CD8-positive, alpha-beta memory T cell (primary cell): ENCODE measurements at regions not wholly inside any gene's neighbourhood (a gene's known extent, or its start where the extent isn't known, plus 50 kb on each side); places are given as distances from the start of the nearest gene placed in this dataset.

ENCODE experiments used
- CTCF ChIA-PET: fragments of 350-600 bp; sonication (Branson Sonifier 250); formaldehyde crosslinking; loops from one replicate; lab custom pipeline; 2021; ENCODE audit warnings: antibody characterized with exemption; lab: Charles Lee
- POLR2A ChIA-PET: fragments of 350-600 bp; sonication (Branson Sonifier 250); formaldehyde crosslinking; loops from one replicate; lab custom pipeline; 2021; ENCODE audit warnings: antibody characterized with exemption; lab: Charles Lee
- DNase-seq, 5 donors: peaks; one replicate each; pipeline versions ENCODE4 v3.0.0 to v3.0.0-alpha.2; 2020 to 2022; ENCODE audit warnings: mixed read lengths in 1 of 5
- H3K27ac ChIP-seq: one replicate; pipeline ENCODE4 v1.7.0; 2013; ENCODE audit warnings: low read depth, mild to moderate bottlenecking, low read length, moderate library complexity
- H3K27me3 ChIP-seq: 2 replicates; pipeline ENCODE4 v1.7.0; 2013; ENCODE audit warnings: low read length, mild to moderate bottlenecking; ENCODE audit not compliant: insufficient read depth, poor library complexity, severe bottlenecking
- H3K36me3 ChIP-seq: 2 replicates; pipeline ENCODE4 v1.7.0; 2013; ENCODE audit warnings: mild to moderate bottlenecking, low read length, moderate library complexity; ENCODE audit not compliant: insufficient read depth
- H3K4me1 ChIP-seq: 2 replicates; pipeline ENCODE4 v1.7.0; 2013; ENCODE audit warnings: mild to moderate bottlenecking, low read length, moderate library complexity; ENCODE audit not compliant: insufficient read depth
- H3K4me3 ChIP-seq: 2 replicates; pipeline ENCODE4 v1.7.0; 2013; ENCODE audit warnings: mild to moderate bottlenecking, low read length
- H3K9me3 ChIP-seq: 2 replicates; pipeline ENCODE4 v1.7.0; 2013; ENCODE audit warnings: mild to moderate bottlenecking, low read length
- H3K27ac Mint-ChIP-seq, 8 donors: one replicate each; pipeline ENCODE4 v1.8.0; 2020 to 2021; ENCODE audit warnings: mixed read lengths in 8 of 8, mild to moderate bottlenecking in 6 of 8, inconsistent platforms in 3 of 8, moderate library complexity in 3 of 8
- H3K27me3 Mint-ChIP-seq, 2 donors: one replicate each; pipeline ENCODE4 v1.8.0; 2020 to 2021; ENCODE audit warnings: mixed read lengths in 2 of 2, mild to moderate bottlenecking in 1 of 2, moderate library complexity in 1 of 2
- H3K36me3 Mint-ChIP-seq, 3 donors: one replicate each; pipeline ENCODE4 v1.8.0; 2020 to 2021; ENCODE audit warnings: mixed read lengths in 3 of 3, inconsistent platforms in 1 of 3, mild to moderate bottlenecking in 1 of 3
- H3K4me1 Mint-ChIP-seq, 3 donors: one replicate each; pipeline ENCODE4 v1.8.0; 2020 to 2021; ENCODE audit warnings: mixed read lengths in 3 of 3, inconsistent platforms in 1 of 3, mild to moderate bottlenecking in 1 of 3
- H3K4me3 Mint-ChIP-seq, 7 donors: one replicate each; pipeline ENCODE4 v1.8.0; 2020 to 2021; ENCODE audit warnings: mixed read lengths in 7 of 7, mild to moderate bottlenecking in 6 of 7, moderate library complexity in 4 of 7, inconsistent platforms in 2 of 7
- H3K9me3 Mint-ChIP-seq, 5 donors: one replicate each; pipeline ENCODE4 v1.8.0; 2020 to 2022; ENCODE audit warnings: mixed read lengths in 5 of 5, mild to moderate bottlenecking in 3 of 5, moderate library complexity in 2 of 5, inconsistent platforms in 1 of 5

- no peaks in the 10 kb centered on the region for H3K9me3 ChIP-seq
- H3K36me3 Mint-ChIP-seq: peaks cover 2 to 32% (median 12%) of the 10 kb centered on the region in 3 donors
Measured at GRCh38 chr2:7724336-7724735, 807.1 kb downstream of the RNF144A start.

DNA sequence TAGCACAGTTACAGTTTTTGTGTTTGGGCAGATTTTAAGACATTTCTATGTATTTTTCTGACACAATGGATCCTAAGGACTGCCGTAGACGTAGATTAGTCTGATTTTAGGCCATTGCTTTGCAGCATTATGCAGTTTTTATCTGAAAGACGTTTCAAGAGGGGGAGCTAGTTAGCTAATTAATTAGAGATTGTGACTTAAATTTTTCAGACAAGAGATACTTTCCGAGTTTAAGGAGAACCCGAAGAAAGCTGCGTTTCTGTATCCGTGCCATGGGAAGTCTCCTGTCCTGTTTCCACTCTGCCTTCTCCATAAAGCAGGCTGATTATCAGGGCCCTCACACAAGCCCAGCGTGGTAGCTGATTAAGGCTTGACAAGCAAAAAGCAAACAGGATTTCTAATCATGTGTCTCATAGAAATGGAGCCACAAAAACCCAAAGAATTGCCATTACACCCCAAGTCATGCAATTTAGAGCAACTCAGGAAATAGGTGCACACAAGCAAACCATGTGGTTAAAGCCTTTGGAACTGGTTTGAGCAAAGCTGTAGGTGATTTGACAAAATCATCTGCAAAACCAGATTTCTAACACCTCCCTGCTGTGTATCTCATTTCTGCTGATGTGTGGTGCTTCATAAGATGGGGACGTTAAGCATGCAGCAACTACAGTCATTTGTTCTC lies 808.1 kb downstream of the RNF144A start:
- Mint-ChIP-seq H3K4me3 (peak overlapping the region; percentile 84 to 93 (median 89)), H3K36me3 (peaks cover 5 to 41% (median 19%) of the 10 kb centered on the region in 3 donors), H3K4me1 (peaks cover 69 to 88% (median 78%) of the 10 kb centered on the region in 3 donors), H3K9me3 (no peaks in the 10 kb centered on the region), H3K27ac (peak overlapping the region; percentile 90 to 99 (median 96)), H3K27me3 (no peaks in the 10 kb centered on the region)
- Histone ChIP-seq H3K4me3 (peak overlapping the region; percentile 65), H3K27ac (peak overlapping the region; percentile 47), H3K9me3 (no peaks in the 10 kb centered on the region), H3K27me3 (no peaks in the 10 kb centered on the region), H3K4me1 (peaks cover 35% of the 10 kb centered on the region), H3K36me3 (no peaks in the 10 kb centered on the region)
- peak; percentile 7 to 82 (median 37) for DNase-seq
- ChIA-PET POLR2A (interaction anchor here (0.6 to 6.6 kb wide), 9 partner anchors 15 to 959 kb away, joined by 3 to 83 read pairs (median 8); partner anchors contain the start of gene ID2), CTCF (interaction anchor here (0.7 to 3.4 kb wide), 21 partner anchors 10 to 959 kb away, joined by 3 to 21 read pairs (median 5); partner anchors contain the start of gene ID2)

More at GRCh38 chr2:7724336-7724735, 807.1 kb downstream of the RNF144A start:
- Mint-ChIP-seq H3K4me1 (peaks cover 67 to 89% (median 81%) of the 10 kb centered on the region in 3 donors), H3K27me3 (no peaks in the 10 kb centered on the region), H3K9me3 (no peaks in the 10 kb centered on the region), H3K4me3 (peak overlapping the region; percentile 13 to 93 (median 89)), H3K27ac (peak overlapping the region; percentile 90 to 99 (median 96))
- Histone ChIP-seq H3K36me3 (no peaks in the 10 kb centered on the region), H3K4me3 (no peak overlapping the region), H3K27me3 (no peaks in the 10 kb centered on the region), H3K4me1 (peaks cover 35% of the 10 kb centered on the region), H3K27ac (no peak overlapping the region)
- DNase-seq: no peak
- ChIA-PET POLR2A (interaction anchor here (1.2 to 6.6 kb wide), 3 partner anchors 53 to 957 kb away, joined by 5 to 83 read pairs (median 7); partner anchors contain the start of gene ID2), CTCF (interaction anchor here (1.1 to 3.4 kb wide), 14 partner anchors 12 to 960 kb away, joined by 3 to 21 read pairs (median 7); partner anchors contain the start of gene ID2)

DNA sequence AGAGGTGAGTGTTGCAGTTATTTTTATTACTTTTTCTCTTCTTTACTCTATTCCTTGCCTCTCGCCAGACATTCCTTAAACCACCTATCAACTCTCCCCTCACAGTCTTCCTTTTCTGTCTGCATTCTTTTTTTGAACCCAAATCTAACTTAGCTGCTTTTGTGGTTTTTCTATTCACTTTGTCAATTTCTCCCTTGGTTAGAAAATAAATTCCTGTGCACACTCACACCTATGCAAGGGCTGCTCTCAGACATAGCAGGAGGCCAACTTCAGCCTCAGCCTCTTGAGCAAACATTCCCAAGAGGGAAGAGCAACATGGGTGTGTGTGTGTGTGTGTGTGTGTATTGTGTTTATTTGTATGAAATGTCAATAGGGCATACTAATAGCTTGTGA lies 808.6 kb downstream of the RNF144A start:
- H3K27ac Mint-ChIP-seq: peak overlapping the region; percentile 90 to 99 (median 96)
- peak overlapping the region; percentile 47 for H3K27ac ChIP-seq
- no peak for DNase-seq
- POLR2A ChIA-PET: interaction anchor here (1.0 to 6.6 kb wide), 8 partner anchors 14 to 956 kb away, joined by 3 to 83 read pairs (median 8); partner anchors contain the start of gene ID2
- no peaks in the 10 kb centered on the region for H3K27me3 Mint-ChIP-seq
- H3K36me3 Mint-ChIP-seq: peaks cover 8 to 47% (median 22%) of the 10 kb centered on the region in 3 donors
- peaks cover 37% of the 10 kb centered on the region for H3K4me1 ChIP-seq
- peak overlapping the region; percentile 84 to 93 (median 89) for H3K4me3 Mint-ChIP-seq
- H3K4me3 ChIP-seq: peak overlapping the region; percentile 65
- no peaks in the 10 kb centered on the region for H3K36me3 ChIP-seq
- no peaks in the 10 kb centered on the region for H3K9me3 ChIP-seq
- CTCF ChIA-PET: interaction anchor here (0.9 to 3.4 kb wide), 18 partner anchors 14 to 959 kb away, joined by 3 to 21 read pairs (median 5); partner anchors contain the start of gene ID2
- H3K9me3 Mint-ChIP-seq: no peaks in the 10 kb centered on the region
- peaks cover 73 to 91% (median 78%) of the 10 kb centered on the region in 3 donors for H3K4me1 Mint-ChIP-seq
- no peaks in the 10 kb centered on the region for H3K27me3 ChIP-seq

DNA sequence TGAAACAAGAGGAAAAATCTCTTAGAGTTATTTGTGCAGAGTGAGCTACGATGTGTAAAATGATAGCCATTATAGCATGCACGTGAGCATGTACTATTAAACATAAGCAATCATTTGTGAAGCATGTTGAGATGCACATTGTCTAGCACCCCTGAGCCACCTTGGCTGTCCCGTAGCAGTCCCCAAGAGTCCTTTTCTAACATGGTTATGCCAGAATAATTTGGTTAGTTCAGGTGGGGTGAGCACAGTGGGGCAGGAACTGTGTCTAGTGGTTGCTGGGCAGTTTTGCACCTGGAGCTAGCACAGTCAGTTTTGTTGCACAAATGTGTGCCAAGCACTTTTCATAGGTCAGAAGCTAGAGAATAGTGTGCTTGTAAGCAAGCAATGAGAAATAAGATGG lies 809.8 kb downstream of the RNF144A start:
- H3K27me3 ChIP-seq: no peaks in the 10 kb centered on the region
- peaks cover 40% of the 10 kb centered on the region for H3K4me1 ChIP-seq
- H3K27me3 Mint-ChIP-seq: no peaks in the 10 kb centered on the region
- peak overlapping the region; percentile 84 to 93 (median 89) for H3K4me3 Mint-ChIP-seq
- H3K36me3 Mint-ChIP-seq: peaks cover 11 to 57% (median 26%) of the 10 kb centered on the region in 3 donors
- no peaks in the 10 kb centered on the region for H3K36me3 ChIP-seq
- ChIA-PET POLR2A (interaction anchor here (0.7 to 6.6 kb wide), 10 partner anchors 11 to 958 kb away, joined by 3 to 83 read pairs (median 5); partner anchors contain the start of gene ID2), CTCF (interaction anchor here (1.0 to 3.4 kb wide), 6 partner anchors 17 to 817 kb away, joined by 3 to 20 read pairs (median 8); no protein-coding TSS in a partner anchor)
- peak overlapping the region; percentile 77 to 99 (median 98) for H3K27ac Mint-ChIP-seq
- no peaks in the 10 kb centered on the region for H3K9me3 Mint-ChIP-seq
- peak overlapping the region; percentile 47 for H3K27ac ChIP-seq
- H3K9me3 ChIP-seq: no peaks in the 10 kb centered on the region
- DNase-seq: no peak
- peak overlapping the region; percentile 65 for H3K4me3 ChIP-seq
- H3K4me1 Mint-ChIP-seq: peaks cover 75 to 91% (median 78%) of the 10 kb centered on the region in 3 donors

DNA sequence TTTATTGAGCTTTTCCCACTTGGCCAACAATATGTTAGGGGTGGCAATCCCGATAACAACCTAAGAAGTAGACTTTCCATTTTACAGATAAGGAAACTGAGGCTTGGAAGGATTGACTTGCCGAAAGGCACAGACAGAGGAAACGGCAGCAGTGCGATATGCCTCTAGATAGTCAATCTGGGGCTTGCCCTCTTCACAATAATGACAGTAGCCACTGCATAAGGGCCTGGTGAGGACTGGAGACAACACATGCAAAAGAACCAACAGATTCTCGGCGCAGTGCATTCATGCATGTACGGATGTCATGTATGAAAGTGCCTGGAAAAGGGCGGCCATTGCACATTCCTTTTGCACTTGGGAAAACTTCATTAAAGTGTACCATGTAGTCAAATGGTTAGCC lies 811.2 kb downstream of the RNF144A start:
- CTCF ChIA-PET: interaction anchor here (1.0 to 1.3 kb wide), 2 partner anchors 12 to 956 kb away, joined by 3 to 4 read pairs; no protein-coding TSS in a partner anchor
- H3K4me1 ChIP-seq: peaks cover 46% of the 10 kb centered on the region
- peak overlapping the region; percentile 90 to 99 (median 98) for H3K27ac Mint-ChIP-seq
- peak overlapping the region; percentile 84 to 93 (median 89) for H3K4me3 Mint-ChIP-seq
- peak overlapping the region; percentile 47 for H3K27ac ChIP-seq
- H3K27me3 Mint-ChIP-seq: no peaks in the 10 kb centered on the region
- H3K36me3 Mint-ChIP-seq: peaks cover 15 to 68% (median 31%) of the 10 kb centered on the region in 3 donors
- peaks cover 74 to 90% (median 78%) of the 10 kb centered on the region in 3 donors for H3K4me1 Mint-ChIP-seq
- H3K4me3 ChIP-seq: peak overlapping the region; percentile 65
- H3K9me3 Mint-ChIP-seq: no peaks in the 10 kb centered on the region
- no peaks in the 10 kb centered on the region for H3K36me3 ChIP-seq
- POLR2A ChIA-PET: interaction anchor here (1.4 to 6.6 kb wide), 2 partner anchors 953 to 956 kb away, joined by 7 to 83 read pairs; partner anchors contain the start of gene ID2
- DNase-seq: no peak
- H3K9me3 ChIP-seq: no peaks in the 10 kb centered on the region
- H3K27me3 ChIP-seq: no peaks in the 10 kb centered on the region

GRCh38 chr2:7730449-7730848 lies 813.2 kb downstream of the RNF144A start:
- H3K27ac ChIP-seq: peak overlapping the region; percentile 47
- H3K4me1 ChIP-seq: peaks cover 31% of the 10 kb centered on the region
- peak overlapping the region; percentile 90 to 99 (median 98) for H3K27ac Mint-ChIP-seq
- ChIA-PET POLR2A (interaction anchor here (1.1 to 1.6 kb wide), 4 partner anchors 10 to 952 kb away, joined by 3 to 7 read pairs (median 4); partner anchors contain the start of gene ID2), CTCF (interaction anchor here (1.0 to 3.0 kb wide), 6 partner anchors 10 to 302 kb away, joined by 3 to 11 read pairs (median 6); no protein-coding TSS in a partner anchor)
- peak in 2 of 5 donors; percentile 28 to 56 for DNase-seq
- peaks cover 68 to 85% (median 75%) of the 10 kb centered on the region in 3 donors for H3K4me1 Mint-ChIP-seq
- H3K36me3 Mint-ChIP-seq: peaks cover 18 to 68% (median 31%) of the 10 kb centered on the region in 3 donors
- H3K9me3 ChIP-seq: no peaks in the 10 kb centered on the region
- no peaks in the 10 kb centered on the region for H3K27me3 ChIP-seq
- no peaks in the 10 kb centered on the region for H3K36me3 ChIP-seq
- H3K9me3 Mint-ChIP-seq: no peaks in the 10 kb centered on the region
- peak overlapping the region; percentile 84 to 93 (median 89) for H3K4me3 Mint-ChIP-seq
- H3K4me3 ChIP-seq: peak overlapping the region; percentile 65
- H3K27me3 Mint-ChIP-seq: no peaks in the 10 kb centered on the region

DNA sequence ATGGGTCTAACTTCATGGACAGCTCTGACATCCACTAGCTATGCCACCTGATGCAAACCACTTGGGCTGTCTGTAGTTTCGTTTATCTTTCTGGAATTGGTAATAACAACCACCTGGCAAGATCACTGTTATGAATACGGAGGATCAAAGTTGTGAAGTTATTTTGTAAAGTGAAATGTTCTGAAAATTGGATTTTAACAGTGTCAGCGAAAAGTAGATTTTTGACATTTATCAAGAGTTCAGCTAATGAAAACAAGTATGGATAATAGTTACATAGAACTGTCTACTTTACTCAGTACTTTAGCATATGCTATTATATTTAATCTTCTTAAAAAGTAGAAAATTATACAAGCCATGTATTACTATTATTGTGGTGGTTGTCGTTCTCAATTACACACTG lies 813.8 kb downstream of the RNF144A start:
- peak overlapping the region; percentile 47 for H3K27ac ChIP-seq
- peaks cover 18 to 66% (median 31%) of the 10 kb centered on the region in 3 donors for H3K36me3 Mint-ChIP-seq
- DNase-seq: no peak
- H3K9me3 ChIP-seq: no peaks in the 10 kb centered on the region
- no peaks in the 10 kb centered on the region for H3K9me3 Mint-ChIP-seq
- H3K4me1 Mint-ChIP-seq: peaks cover 67 to 85% (median 75%) of the 10 kb centered on the region in 3 donors
- H3K4me3 ChIP-seq: peak overlapping the region; percentile 65
- POLR2A ChIA-PET: interaction anchor here (1.1 to 1.6 kb wide), 4 partner anchors 9 to 951 kb away, joined by 3 to 7 read pairs (median 4); partner anchors contain the start of gene ID2
- CTCF ChIA-PET: interaction anchor here (1.0 to 3.0 kb wide), 8 partner anchors 9 to 954 kb away, joined by 3 to 11 read pairs (median 4); no protein-coding TSS in a partner anchor
- peak overlapping the region; percentile 84 to 93 (median 89) for H3K4me3 Mint-ChIP-seq
- H3K27ac Mint-ChIP-seq: peak overlapping the region; percentile 90 to 99 (median 98)
- no peaks in the 10 kb centered on the region for H3K27me3 Mint-ChIP-seq
- H3K36me3 ChIP-seq: no peaks in the 10 kb centered on the region
- H3K4me1 ChIP-seq: peaks cover 26% of the 10 kb centered on the region
- H3K27me3 ChIP-seq: no peaks in the 10 kb centered on the region
